K562 (cell line): ENCODE measurements at regions not wholly inside any gene's neighbourhood (a gene's known extent, or its start where the extent isn't known, plus 50 kb on each side); places are given as distances from the start of the nearest gene placed in this dataset.

Experiments
- ATAC-seq: fragments of 200-7000 bp; cut with Tn5 transposase; 3 replicates; pipeline ENCODE4 v1.9.1; 2020; ENCODE audit warnings: moderate library complexity
- BruUV-seq: library from RNA; stranded (reverse); fragments of 400-500 nt; replicated peaks from 2 replicates; lab custom pipeline; 2021; lab: Mats Ljungman, UMichigan
- CTCF ChIA-PET: fragments of 300-600 bp; formaldehyde crosslinking; extraction: SDS; loops from one replicate; lab custom pipeline; 2021; ENCODE audit warnings: low intra/inter-chr PET ratio; lab: Yijun Ruan, JAX
- POLR2A ChIA-PET: fragments of 300-600, 350-650 bp; sonication (Branson Sonifier 250); formaldehyde crosslinking; extraction: SDS; loops from one replicate; lab custom pipeline; 2021; ENCODE audit warnings: antibody characterized with exemption, inconsistent platforms; lab: Yijun Ruan, JAX
- DNase-seq, 4 experiments: peaks; one replicate each; pipeline versions ENCODE4 v3.0.0 to v3.0.0-alpha.2; 2011 to 2018; ENCODE audit warnings: low spot score in 3 of 4, mixed read lengths in 3 of 4; ENCODE audit errors: extremely low read depth in 1 of 4
- FAIRE-seq: peaks from 2 replicates; lab custom pipeline; 2011; peaks lifted over from hg19 to GRCh38; lab: Jason Lieb, UNC
- H2AFZ ChIP-seq: 2 replicates; pipeline ENCODE4 v1.6.0; 2011; ENCODE audit warnings: low read depth, low read length, control low read depth, inconsistent platforms
- H3K27ac ChIP-seq: fragments of 200-600 bp; 3 replicates; pipeline ENCODE4 v1.8.0; 2011; ENCODE audit warnings: low read depth, mild to moderate bottlenecking, control low read depth, inconsistent platforms, low read length, moderate library complexity, mixed read lengths; ENCODE audit errors: extremely low read depth
- H3K27me3 ChIP-seq, 2 experiments: fragments of 300-600 bp in 1 of 2; 2 replicates in 1 of 2; 3 replicates in 1 of 2; pipeline versions ENCODE4 v1.6.0 to v1.8.0; 2011; ENCODE audit warnings: inconsistent platforms in 2 of 2, low read length in 2 of 2, mild to moderate bottlenecking in 1 of 2, mixed read lengths in 1 of 2, moderate library complexity in 1 of 2; ENCODE audit not compliant: control insufficient read depth in 2 of 2, insufficient read depth in 2 of 2
- H3K36me3 ChIP-seq: fragments of 300-600 bp; 3 replicates; pipeline ENCODE4 v1.8.0; 2011; ENCODE audit warnings: mild to moderate bottlenecking, low read length, inconsistent platforms; ENCODE audit not compliant: control insufficient read depth, insufficient read depth
- H3K4me1 ChIP-seq, 2 experiments: fragments of 200-600 bp in 1 of 2; replicated peaks in 1 of 2; 2 replicates in 1 of 2; 3 replicates in 1 of 2; pipeline versions ENCODE4 v1.5.1 to v1.8.0; 2011; ENCODE audit warnings: inconsistent platforms in 2 of 2, low read length in 2 of 2, mild to moderate bottlenecking in 1 of 2, mixed read lengths in 1 of 2, moderate library complexity in 1 of 2; ENCODE audit not compliant: control insufficient read depth in 2 of 2, insufficient read depth in 2 of 2
- H3K4me2 ChIP-seq: 2 replicates; pipeline ENCODE4 v1.6.1; 2011; ENCODE audit warnings: low read length, control low read depth, inconsistent platforms, mixed read lengths; ENCODE audit not compliant: insufficient read depth
- H3K4me3 ChIP-seq: fragments of 200-600 bp; sonication (generic), shearing (Covaris generic); 2 replicates; pipeline ENCODE4 v1.5.1; 2016; ENCODE audit warnings: control low read depth, inconsistent platforms
- H3K79me2 ChIP-seq: fragments of 200-600 bp; 3 replicates; pipeline ENCODE4 v1.8.0; 2011; ENCODE audit warnings: low read length, inconsistent platforms; ENCODE audit not compliant: control insufficient read depth, insufficient read depth
- H3K9ac ChIP-seq, 2 experiments: 2 replicates each; pipeline versions ENCODE4 v1.6.0 to v1.6.1; 2011; ENCODE audit warnings: low read depth in 2 of 2, low read length in 2 of 2, control low read depth in 1 of 2, inconsistent platforms in 1 of 2, mild to moderate bottlenecking in 1 of 2, mixed read lengths in 1 of 2; ENCODE audit not compliant: insufficient read depth in 1 of 2
- H3K9me1 ChIP-seq: one replicate; pipeline ENCODE4 v1.6.0; 2011; ENCODE audit warnings: inconsistent platforms, mild to moderate bottlenecking, low read length, moderate library complexity; ENCODE audit not compliant: control insufficient read depth, insufficient read depth
- H3K9me3 ChIP-seq: replicated peaks from 2 replicates; pipeline ENCODE4 v1.5.1; 2011; ENCODE audit warnings: low read depth, low read length, inconsistent platforms; ENCODE audit not compliant: control insufficient read depth, insufficient read depth
- H4K20me1 ChIP-seq: replicated peaks from 2 replicates; pipeline ENCODE4 v1.6.1; 2011; ENCODE audit warnings: low read length, inconsistent platforms, mixed read lengths; ENCODE audit not compliant: control insufficient read depth, insufficient read depth
- MLX ChIP-seq, 2 experiments: fragments of 450-650 bp in 1 of 2; sonication (generic) in 1 of 2; formaldehyde crosslinking; conservative IDR thresholded peaks; 2 replicates each; pipeline versions ENCODE4 v1.4.0 to v1.8.1; 2020 to 2022; ENCODE audit warnings: mild to moderate bottlenecking in 1 of 2, missing genetic modification reagents in 1 of 2
- ZNF707 ChIP-seq: fragments of 250-450 bp; sonication (Bioruptor Pico); conservative IDR thresholded peaks from 2 replicates; pipeline ENCODE4 v1.8.0; 2022; ENCODE audit warnings: inconsistent platforms, mild to moderate bottlenecking, moderate library complexity
- WGBS: fragments of 100-300 bp; shearing (Covaris generic); methylation state at CpG from one replicate; pipeline ENCODE4 v1.1.6; 2016; ENCODE audit warnings: low coverage, mixed read lengths; ENCODE audit not compliant: insufficient coverage; ENCODE audit errors: missing lambda C conversion rate; 5-methylcytosine and 5-hydroxymethylcytosine counted together
- in situ Hi-C: fragments of 300-500 bp; cut with MboI; formaldehyde crosslinking; loops from 4 replicates; pipeline ENCODE4 v1.15.0; 2018; ENCODE audit warnings: inconsistent platforms, mixed read lengths
- intact Hi-C: fragments of 100-400 bp; cut with micrococcal nuclease; formaldehyde crosslinking; loops from 2 replicates; pipeline ENCODE4 v1.14.2; 2022
- TF ChIP-seq, protein P1 (sequence below): sonication (generic); formaldehyde crosslinking; IDR thresholded peaks from 2 replicates; pipeline ENCODE4 v1.8.1; 2023; ENCODE audit warnings: mild to moderate bottlenecking, missing genetic modification reagents, moderate library complexity

DNA sequence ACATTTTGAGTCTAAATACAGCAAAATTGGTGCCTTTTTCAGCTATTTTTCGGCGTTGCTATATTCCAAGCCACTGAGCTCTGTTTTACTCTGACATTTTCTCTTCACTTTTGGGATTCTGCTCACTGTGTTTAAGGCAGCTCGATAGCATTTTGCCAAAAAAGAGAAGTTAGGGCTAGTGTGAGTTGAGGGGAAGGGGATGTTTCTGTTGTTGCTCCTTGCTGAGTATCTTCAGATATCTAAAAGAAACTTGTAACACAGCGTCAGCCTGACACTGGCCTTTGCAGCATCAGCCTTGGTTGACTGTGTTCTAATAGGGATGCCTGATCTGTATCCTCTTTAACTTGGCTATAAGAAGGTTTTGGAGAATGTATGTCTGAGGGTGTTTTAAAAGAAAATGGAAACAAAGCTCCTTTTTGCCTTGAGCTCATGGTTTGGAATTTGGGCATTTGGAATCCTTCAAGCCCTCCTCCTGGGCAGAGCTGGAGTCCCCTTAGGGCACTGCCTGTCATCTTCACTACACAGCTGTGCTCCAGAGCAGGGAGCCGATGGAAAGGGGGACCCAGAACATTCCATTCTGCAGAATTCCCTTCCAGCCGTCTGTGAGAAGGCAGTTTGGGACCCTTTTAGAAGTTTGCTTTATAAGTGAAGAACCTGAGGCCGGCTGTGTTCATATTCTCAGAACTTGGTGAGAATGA, 63.0 kb downstream of the EXOSC2 start:
- WGBS, result 68% methylated on average over 7 of the region's 7 CpGs
- ATAC-seq, result peak; percentile 10
- Histone ChIP-seq H2AFZ (no peak overlapping the region), H4K20me1 (peaks cover 4% of the 10 kb centered on the region; the same call in 1 of the 2 replicates), H3K27me3 (no peaks in the 10 kb centered on the region), H3K9me1 (no peaks in the 10 kb centered on the region), H3K4me3 (no peak overlapping the region), H3K4me2 (no peak overlapping the region), H3K9me3 (no peaks in the 10 kb centered on the region), H3K79me2 (no peaks in the 10 kb centered on the region)
- in situ Hi-C loops, result no loop called here
- BruUV-seq, result TSS peak; percentile 13
- CTCF ChIA-PET, result interaction anchor here (1.4 kb wide), 1 partner anchor 14 kb away, joined by 4 read pairs; no protein-coding TSS in a partner anchor
- DNase-seq, result no peak
- TF ChIP-seq, protein P1, sequence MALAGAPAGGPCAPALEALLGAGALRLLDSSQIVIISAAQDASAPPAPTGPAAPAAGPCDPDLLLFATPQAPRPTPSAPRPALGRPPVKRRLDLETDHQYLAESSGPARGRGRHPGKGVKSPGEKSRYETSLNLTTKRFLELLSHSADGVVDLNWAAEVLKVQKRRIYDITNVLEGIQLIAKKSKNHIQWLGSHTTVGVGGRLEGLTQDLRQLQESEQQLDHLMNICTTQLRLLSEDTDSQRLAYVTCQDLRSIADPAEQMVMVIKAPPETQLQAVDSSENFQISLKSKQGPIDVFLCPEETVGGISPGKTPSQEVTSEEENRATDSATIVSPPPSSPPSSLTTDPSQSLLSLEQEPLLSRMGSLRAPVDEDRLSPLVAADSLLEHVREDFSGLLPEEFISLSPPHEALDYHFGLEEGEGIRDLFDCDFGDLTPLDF (CRISPR knock-in tag), result 0 out of 2 replicates have a peak, but pooled peaks have one; percentile 24
- TF ChIP-seq MLX (CRISPR knock-in tag; conservative IDR thresholded peaks at IDR 0.05), result peak in 1 of 2 experiments; percentile 16; a peak in 1 of 4 replicates
- TF ChIP-seq ZNF707 (CRISPR knock-in tag), result no peak
- TF ChIP-seq, all 486 proteins: peak for 2
- H3K9ac ChIP-seq, result no peak overlapping the region; a peak in 1 of 4 replicates
- POLR2A ChIA-PET, result interaction anchor here (0.6 to 9.1 kb wide), 19 partner anchors 9 to 265 kb away, joined by 3 to 141 read pairs (median 4); no protein-coding TSS in a partner anchor
- no peak overlapping the region for H3K27ac ChIP-seq
- peaks cover 27% of the 10 kb centered on the region for H3K36me3 ChIP-seq
- FAIRE-seq, result no peak
- intact Hi-C loops, result no loop called here
- H3K4me1 ChIP-seq, result no peaks in the 10 kb centered on the region; a peak in 1 of 5 replicates
